ENCODE measurements at regions not wholly inside any gene's neighbourhood (a gene's known extent, or its start where the extent isn't known, plus 50 kb on each side); places are given as distances from the start of the nearest gene placed in this dataset.

- TF ChIP-seq CTCF (IDR thresholded peaks at IDR 0.05 in 4 of 5, conservative IDR thresholded peaks at IDR 0.05 in 1 of 5) (no peak), POLR2A (IDR thresholded peaks at IDR 0.05) (no peak)
Measured at GRCh38 chr5:25975885-25976284, 1062.5 kb downstream of the CDH9 start.

Measured in gastrocnemius medialis (tissue), 4 donors.